ENCODE measurements at regions not wholly inside any gene's neighbourhood (a gene's known extent, or its start where the extent isn't known, plus 50 kb on each side); places are given as distances from the start of the nearest gene placed in this dataset.

DNA sequence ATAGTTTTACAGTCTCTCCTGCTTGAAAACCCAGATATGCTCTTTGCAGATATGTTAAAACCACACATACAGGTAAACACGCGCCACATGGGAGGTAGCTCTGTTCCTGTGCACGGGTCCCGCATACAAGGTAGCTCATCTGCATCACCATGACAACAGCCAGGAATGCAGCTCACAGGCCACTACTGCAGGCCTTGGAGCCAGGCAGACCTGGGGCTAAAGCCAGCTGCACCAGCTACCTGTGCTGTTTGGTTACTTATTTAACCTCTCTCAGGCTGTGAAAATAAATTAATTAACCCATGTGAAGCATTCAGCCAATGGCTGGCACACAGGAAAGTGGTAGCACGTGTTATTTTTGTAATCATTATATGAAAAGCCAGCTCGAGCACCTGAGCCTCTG, 428.3 kb downstream of the TNS3 start:
- Histone ChIP-seq H3K9me3 (ENCODE audit: control insufficient read depth, insufficient read depth, low read length) (no peaks in the 10 kb centered on the region), H3K36me3 (ENCODE audit: control insufficient read depth, insufficient read depth, low read length) (no peaks in the 10 kb centered on the region), H3K4me1 (ENCODE audit: control insufficient read depth, insufficient read depth, low read length) (peaks cover 4% of the 10 kb centered on the region), H3K4me3 (ENCODE audit: low read length) (no peak overlapping the region), H3K27ac (ENCODE audit: low read length) (no peak overlapping the region), H3K27me3 (ENCODE audit: control insufficient read depth, insufficient read depth, low read length) (no peaks in the 10 kb centered on the region)
- no peak for DNase-seq
- Mint-ChIP-seq H3K27ac (no peak overlapping the region), H3K36me3 (no peaks in the 10 kb centered on the region), H3K4me1 (no peaks in the 10 kb centered on the region), H3K27me3 (ENCODE audit: low read depth in 2 of 2) (no peaks in the 10 kb centered on the region), H3K9me3 (peaks cover 0 to 2% of the 10 kb centered on the region in 2 donors), H3K4me3 (no peak overlapping the region)
- no peak for TF ChIP-seq CTCF (IDR thresholded peaks at IDR 0.05)
- WGBS (ENCODE audit: insufficient coverage) = 86% methylated on average over 6 of the region's 6 CpGs
- ATAC-seq = no peak
- intact Hi-C loops (cut with micrococcal nuclease) = no loop called here

DNA sequence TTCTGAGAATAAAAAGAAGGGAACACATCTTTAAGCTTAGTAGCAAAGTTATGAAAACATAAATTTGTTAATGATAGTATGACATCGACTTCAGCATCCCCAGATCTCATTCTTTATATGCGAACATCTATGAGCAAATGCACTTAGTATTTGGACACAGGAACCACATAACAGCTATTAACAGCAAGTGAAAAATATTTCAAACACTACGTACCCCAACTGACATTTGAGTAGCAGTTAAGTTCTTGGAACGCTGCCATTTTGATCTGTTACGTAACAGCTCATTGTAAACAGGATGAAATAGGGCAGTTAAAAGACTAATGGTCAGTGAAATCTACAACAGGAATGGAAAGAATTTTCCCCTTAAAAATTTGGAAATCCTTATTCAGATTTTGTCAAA, 428.9 kb downstream of the TNS3 start:
- Mint-ChIP-seq H3K4me3 (no peak overlapping the region), H3K36me3 (no peaks in the 10 kb centered on the region), H3K9me3 (peaks cover 0 to 2% of the 10 kb centered on the region in 2 donors), H3K27ac (no peak overlapping the region), H3K4me1 (no peaks in the 10 kb centered on the region), H3K27me3 (ENCODE audit: low read depth in 2 of 2) (no peaks in the 10 kb centered on the region)
- Histone ChIP-seq H3K9me3 (ENCODE audit: control insufficient read depth, insufficient read depth, low read length) (no peaks in the 10 kb centered on the region), H3K36me3 (ENCODE audit: control insufficient read depth, insufficient read depth, low read length) (no peaks in the 10 kb centered on the region), H3K27me3 (ENCODE audit: control insufficient read depth, insufficient read depth, low read length) (no peaks in the 10 kb centered on the region), H3K4me1 (ENCODE audit: control insufficient read depth, insufficient read depth, low read length) (peaks cover 4% of the 10 kb centered on the region), H3K4me3 (ENCODE audit: low read length) (no peak overlapping the region), H3K27ac (ENCODE audit: low read length) (no peak overlapping the region)
- intact Hi-C loops (cut with micrococcal nuclease) = no loop called here
- TF ChIP-seq CTCF (IDR thresholded peaks at IDR 0.05) = no peak
- DNase-seq = no peak
- no peak for ATAC-seq
- WGBS (ENCODE audit: insufficient coverage) = 49% methylated on average over 5 of the region's 5 CpGs

- Mint-ChIP-seq H3K27me3 (ENCODE audit: low read depth in 2 of 2) (no peaks in the 10 kb centered on the region), H3K4me3 (no peak overlapping the region), H3K36me3 (no peaks in the 10 kb centered on the region), H3K4me1 (no peaks in the 10 kb centered on the region), H3K27ac (no peak overlapping the region), H3K9me3 (peaks cover 0 to 2% of the 10 kb centered on the region in 2 donors)
- no peak for ATAC-seq
- no peak for DNase-seq
- Histone ChIP-seq H3K4me1 (ENCODE audit: control insufficient read depth, insufficient read depth, low read length) (peaks cover 4% of the 10 kb centered on the region), H3K27ac (ENCODE audit: low read length) (no peak overlapping the region), H3K36me3 (ENCODE audit: control insufficient read depth, insufficient read depth, low read length) (no peaks in the 10 kb centered on the region), H3K27me3 (ENCODE audit: control insufficient read depth, insufficient read depth, low read length) (no peaks in the 10 kb centered on the region), H3K4me3 (ENCODE audit: low read length) (no peak overlapping the region), H3K9me3 (ENCODE audit: control insufficient read depth, insufficient read depth, low read length) (no peaks in the 10 kb centered on the region)
- intact Hi-C loops (cut with micrococcal nuclease) = no loop called here
- no peak for TF ChIP-seq CTCF (IDR thresholded peaks at IDR 0.05)
- WGBS (ENCODE audit: insufficient coverage) = no CpG with 5 or more reads among the region's 2 CpGs
These were observed 429.6 kb downstream of the TNS3 start for GRCh38 chr7:47152307-47152706.

DNA sequence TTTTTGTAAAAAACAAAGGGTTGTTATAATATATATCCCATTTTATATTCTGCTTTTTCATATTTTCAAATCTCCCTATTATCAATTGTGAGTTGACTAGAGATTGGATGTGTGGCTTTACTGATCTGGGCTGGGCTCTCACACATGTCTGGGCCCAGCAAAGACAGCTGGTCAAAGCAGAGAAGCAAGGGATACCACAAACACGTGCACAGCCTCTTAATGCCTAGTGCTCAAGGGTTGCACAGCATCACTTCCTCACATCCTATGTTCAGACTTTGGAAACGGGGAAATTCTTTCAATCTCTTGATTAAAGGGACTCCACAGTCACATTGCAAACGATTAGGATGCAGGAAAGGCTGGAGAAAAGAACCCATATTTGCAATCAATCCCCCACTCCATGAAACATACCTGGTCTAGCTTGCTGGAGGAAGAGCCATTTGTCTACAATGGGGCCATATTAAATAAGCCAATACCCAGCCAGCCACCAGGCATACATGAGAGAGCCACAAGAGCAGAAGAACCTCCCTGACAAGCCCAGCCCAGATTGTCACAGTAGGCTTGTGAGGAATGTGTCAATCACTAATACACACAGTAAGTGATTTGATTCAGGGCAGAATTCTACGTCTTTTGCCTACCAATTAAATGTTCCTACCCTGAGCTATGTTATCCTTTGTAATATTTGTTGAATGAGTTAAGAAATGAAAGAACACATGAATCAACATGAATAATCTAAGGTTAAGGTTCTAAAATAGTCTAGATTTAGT, 431.2 kb downstream of the TNS3 start:
- Histone ChIP-seq H3K36me3 (ENCODE audit: control insufficient read depth, insufficient read depth, low read length) (no peaks in the 10 kb centered on the region), H3K27ac (ENCODE audit: low read length) (no peak overlapping the region), H3K4me3 (ENCODE audit: low read length) (no peak overlapping the region), H3K9me3 (ENCODE audit: control insufficient read depth, insufficient read depth, low read length) (no peaks in the 10 kb centered on the region), H3K4me1 (ENCODE audit: control insufficient read depth, insufficient read depth, low read length) (peaks cover 4% of the 10 kb centered on the region), H3K27me3 (ENCODE audit: control insufficient read depth, insufficient read depth, low read length) (no peaks in the 10 kb centered on the region)
- no peak overlapping the region for H3K27ac Mint-ChIP-seq
- DNase-seq = no peak
- H3K9me3 Mint-ChIP-seq = peaks cover 4 to 6% of the 10 kb centered on the region in 2 donors
- no peak for ATAC-seq
- 18% methylated on average over 3 of the region's 4 CpGs for WGBS (ENCODE audit: insufficient coverage)
- H3K36me3 Mint-ChIP-seq = no peaks in the 10 kb centered on the region
- no peak for TF ChIP-seq CTCF (IDR thresholded peaks at IDR 0.05)
- H3K27me3 Mint-ChIP-seq (ENCODE audit: low read depth in 2 of 2) = peaks cover 0 to 4% of the 10 kb centered on the region in 2 donors
- H3K4me1 Mint-ChIP-seq = no peaks in the 10 kb centered on the region
- H3K4me3 Mint-ChIP-seq = no peak overlapping the region
- intact Hi-C loops (cut with micrococcal nuclease) = no loop called here

Data from natural killer cell (primary cell).